VCaP (cell line): ENCODE measurements at regions not wholly inside any gene's neighbourhood (a gene's known extent, or its start where the extent isn't known, plus 50 kb on each side); places are given as distances from the start of the nearest gene placed in this dataset.
"Not testable (repeated sequence)": the region's sequence is repeated elsewhere in the genome, so short reads cannot be mapped to it uniquely, and the experiment has no call there.

ENCODE experiments used
- H3K27ac ChIP-seq: fragments of 450-650 bp; 2 replicates; pipeline ENCODE4 v1.5.1; 2017
- TF ChIP-seq, protein P1 (sequence below): fragments of 450-650 bp; conservative IDR thresholded peaks from 2 replicates; pipeline ENCODE4 v1.5.1; 2017; ENCODE audit warnings: mild to moderate bottlenecking, moderate library complexity

DNA sequence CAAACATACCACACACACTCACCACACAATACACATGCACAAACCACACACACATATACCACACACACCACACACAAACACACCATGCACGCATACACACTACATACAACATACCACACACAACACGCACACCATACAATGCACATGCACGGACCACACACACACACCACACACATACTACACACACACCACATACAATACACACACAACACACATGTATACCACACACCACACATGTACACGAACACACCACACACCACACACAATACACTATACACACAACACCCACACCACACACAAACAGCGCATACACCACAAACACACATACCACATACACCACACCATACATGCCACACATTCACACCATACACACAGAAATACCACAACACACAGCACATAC is 480.3 kb downstream of the DIRAS2 start:
- no peak overlapping the region for H3K27ac ChIP-seq
- TF ChIP-seq, protein P1, sequence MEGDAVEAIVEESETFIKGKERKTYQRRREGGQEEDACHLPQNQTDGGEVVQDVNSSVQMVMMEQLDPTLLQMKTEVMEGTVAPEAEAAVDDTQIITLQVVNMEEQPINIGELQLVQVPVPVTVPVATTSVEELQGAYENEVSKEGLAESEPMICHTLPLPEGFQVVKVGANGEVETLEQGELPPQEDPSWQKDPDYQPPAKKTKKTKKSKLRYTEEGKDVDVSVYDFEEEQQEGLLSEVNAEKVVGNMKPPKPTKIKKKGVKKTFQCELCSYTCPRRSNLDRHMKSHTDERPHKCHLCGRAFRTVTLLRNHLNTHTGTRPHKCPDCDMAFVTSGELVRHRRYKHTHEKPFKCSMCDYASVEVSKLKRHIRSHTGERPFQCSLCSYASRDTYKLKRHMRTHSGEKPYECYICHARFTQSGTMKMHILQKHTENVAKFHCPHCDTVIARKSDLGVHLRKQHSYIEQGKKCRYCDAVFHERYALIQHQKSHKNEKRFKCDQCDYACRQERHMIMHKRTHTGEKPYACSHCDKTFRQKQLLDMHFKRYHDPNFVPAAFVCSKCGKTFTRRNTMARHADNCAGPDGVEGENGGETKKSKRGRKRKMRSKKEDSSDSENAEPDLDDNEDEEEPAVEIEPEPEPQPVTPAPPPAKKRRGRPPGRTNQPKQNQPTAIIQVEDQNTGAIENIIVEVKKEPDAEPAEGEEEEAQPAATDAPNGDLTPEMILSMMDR: no peak

DNA sequence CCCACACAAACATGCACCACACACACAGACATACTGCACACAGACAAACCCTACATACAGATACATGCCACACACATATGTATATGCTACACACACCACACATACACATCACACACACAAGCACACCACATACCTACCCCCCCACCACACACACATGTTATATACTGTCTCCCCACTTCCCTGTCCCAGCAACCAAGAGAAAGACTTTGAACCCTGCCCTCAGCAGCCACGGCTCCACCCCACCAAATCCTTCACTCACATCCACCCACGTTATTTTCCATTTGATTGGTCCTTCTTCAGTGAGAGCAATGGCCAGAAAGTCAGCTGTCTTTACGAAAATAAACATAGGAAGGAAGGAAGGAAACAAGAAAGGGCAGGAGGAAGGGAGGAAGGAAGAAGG is 479.8 kb downstream of the DIRAS2 start:
- TF ChIP-seq, protein P1: no peak
- no peak overlapping the region for H3K27ac ChIP-seq

DNA sequence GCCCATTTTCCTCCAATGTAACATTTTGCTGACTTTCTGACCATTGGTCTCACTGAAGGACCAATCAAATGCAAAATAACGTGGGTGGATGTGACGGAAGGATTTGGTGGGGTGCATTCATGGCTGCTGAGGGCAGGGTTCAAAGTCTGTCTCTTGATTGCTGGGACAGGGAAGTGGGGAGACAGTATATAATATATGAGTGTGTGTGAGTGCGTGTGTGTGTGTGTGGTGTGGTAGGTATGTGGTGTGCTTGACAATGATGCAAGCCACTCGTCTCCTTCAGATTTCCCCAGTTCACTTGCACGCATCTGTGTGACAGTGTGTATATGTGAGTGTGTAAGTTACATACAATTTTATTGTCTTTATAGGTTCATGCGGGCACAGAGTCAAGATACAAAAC is 477.3 kb downstream of the DIRAS2 start:
- H3K27ac ChIP-seq: peak overlapping the region; percentile 2; the same call in 1 of the 2 replicates
- TF ChIP-seq, protein P1: no peak

- not testable (repeated sequence) for H3K27ac ChIP-seq
Measured at GRCh38 chr9:90166374-90166773, 476.2 kb downstream of the DIRAS2 start.

GRCh38 chr9:90167914-90168313 is 474.7 kb downstream of the DIRAS2 start:
- H3K27ac ChIP-seq: no peak overlapping the region
- TF ChIP-seq, protein P1: no peak

DNA sequence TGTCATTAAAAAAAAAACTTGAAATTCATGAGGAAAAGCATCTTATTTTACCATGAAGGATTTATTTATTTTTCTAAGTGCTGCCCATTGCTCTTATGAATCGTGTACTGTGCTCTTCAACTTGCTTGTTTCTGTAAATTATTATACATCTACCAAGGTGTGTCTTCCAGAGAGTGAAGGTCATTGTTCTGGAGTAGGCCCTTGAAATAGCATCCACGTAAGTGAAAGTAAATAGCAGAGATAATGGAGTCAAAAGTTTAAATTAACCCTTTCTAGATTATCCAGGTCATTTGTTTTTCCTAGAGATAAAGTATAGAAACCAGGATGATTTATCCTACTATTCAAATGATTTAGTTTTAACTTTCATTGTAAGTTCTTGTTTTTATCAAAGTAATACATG is 473.1 kb downstream of the DIRAS2 start:
- H3K27ac ChIP-seq: no peak overlapping the region
- TF ChIP-seq, protein P1: no peak

DNA sequence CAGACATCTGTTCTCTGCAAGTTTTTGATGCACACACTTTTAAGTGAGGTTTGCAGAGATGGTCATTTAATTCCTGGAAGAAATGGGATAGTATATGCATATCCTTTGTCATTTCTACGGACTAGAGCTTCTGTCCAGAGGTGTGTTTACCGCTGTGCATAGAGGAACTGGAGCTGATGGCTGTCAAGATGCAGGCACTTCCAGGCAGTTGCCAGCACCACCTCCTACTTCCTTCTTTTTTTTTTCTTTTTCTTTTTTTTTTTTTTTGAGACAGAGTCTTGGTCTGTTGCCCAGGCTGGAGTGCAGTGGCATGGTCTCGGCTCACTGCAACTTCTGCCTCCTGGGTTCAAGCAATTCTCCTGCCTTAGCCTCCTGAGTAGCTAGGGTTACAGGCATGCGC is 468.7 kb downstream of the DIRAS2 start:
- not testable (repeated sequence) for H3K27ac ChIP-seq

DNA sequence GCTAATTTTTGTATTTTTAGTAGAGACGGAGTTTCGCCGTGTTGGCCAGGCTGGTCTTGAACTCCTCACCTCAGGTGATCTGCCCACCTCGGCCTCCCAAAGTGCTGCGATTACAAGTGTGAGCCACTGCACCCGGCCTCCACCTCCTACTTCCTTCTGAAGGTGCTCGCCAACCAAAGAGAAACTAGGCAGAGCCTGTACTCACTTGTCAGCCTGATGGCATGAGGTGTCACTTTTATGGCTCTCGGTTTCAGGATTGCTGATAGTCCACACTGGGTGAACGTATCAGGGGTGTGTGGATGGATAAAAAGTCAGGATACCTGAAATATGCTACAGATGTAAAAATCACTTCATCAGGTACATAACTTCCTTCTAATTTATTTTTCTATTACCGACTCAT is 468.3 kb downstream of the DIRAS2 start:
- not testable (repeated sequence) for H3K27ac ChIP-seq

DNA sequence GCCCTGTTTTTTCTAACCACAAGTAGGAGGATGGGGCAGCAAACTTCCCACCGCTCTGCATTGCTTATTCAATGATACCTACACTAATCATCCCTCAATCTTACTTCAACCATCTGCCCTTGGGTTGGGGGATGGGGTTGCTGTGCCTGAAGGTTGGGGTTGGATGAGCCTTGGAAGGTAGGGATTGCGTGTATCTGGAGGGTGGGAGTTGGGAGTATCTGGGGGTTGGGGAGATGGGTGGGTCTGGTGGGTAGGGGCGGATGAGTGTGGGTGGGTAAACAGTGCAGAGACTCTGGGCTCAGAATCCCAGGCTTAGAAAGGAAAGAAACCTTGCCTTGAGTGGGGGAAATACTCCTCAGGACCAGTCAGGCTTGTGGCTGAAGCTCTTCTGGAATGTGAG is 467.4 kb downstream of the DIRAS2 start:
- H3K27ac ChIP-seq: no peak overlapping the region
- TF ChIP-seq, protein P1: no peak
